ENCODE measurements at regions not wholly inside any gene's neighbourhood (a gene's known extent, or its start where the extent isn't known, plus 50 kb on each side); places are given as distances from the start of the nearest gene placed in this dataset.
"Not testable (repeated sequence)": the region's sequence is repeated elsewhere in the genome, so short reads cannot be mapped to it uniquely, and the experiment has no call there.

GRCh38 chr6:51108563-51109234 lies 290.0 kb downstream of the TFAP2B start:
- H3K4me1 Mint-ChIP-seq, result no peaks in the 10 kb centered on the region
- H3K27ac Mint-ChIP-seq, result no peak overlapping the region
- H3K9me3 Mint-ChIP-seq, result peaks cover 14% of the 10 kb centered on the region
- DNase-seq (ENCODE audit: low spot score in 2 of 2), result no peak
- no peaks in the 10 kb centered on the region for H3K36me3 Mint-ChIP-seq
- no peak for ATAC-seq
- no peak overlapping the region for H3K4me3 Mint-ChIP-seq

GRCh38 chr6:51112731-51113130 lies 294.1 kb downstream of the TFAP2B start:
- Mint-ChIP-seq H3K4me1 (no peaks in the 10 kb centered on the region), H3K4me3 (no peak overlapping the region), H3K9me3 (peaks cover 6% of the 10 kb centered on the region), H3K36me3 (no peaks in the 10 kb centered on the region), H3K27ac (no peak overlapping the region)
- ATAC-seq (no peak), DNase-seq (ENCODE audit: low spot score in 2 of 2) (no peak)

GRCh38 chr6:51116723-51117122 lies 298.1 kb downstream of the TFAP2B start:
- no peak overlapping the region for H3K4me3 Mint-ChIP-seq
- H3K27ac Mint-ChIP-seq, result no peak overlapping the region
- no peaks in the 10 kb centered on the region for H3K4me1 Mint-ChIP-seq
- peaks cover 6% of the 10 kb centered on the region for H3K9me3 Mint-ChIP-seq
- H3K36me3 Mint-ChIP-seq, result no peaks in the 10 kb centered on the region
- no peak for ATAC-seq
- no peak for DNase-seq (ENCODE audit: low spot score in 2 of 2)

- Mint-ChIP-seq H3K4me3 (no peak overlapping the region), H3K36me3 (no peaks in the 10 kb centered on the region), H3K4me1 (no peaks in the 10 kb centered on the region), H3K27ac (no peak overlapping the region), H3K9me3 (peaks cover 9% of the 10 kb centered on the region)
- ATAC-seq (no peak), DNase-seq (ENCODE audit: low spot score in 2 of 2) (no peak)
Measured at GRCh38 chr6:51118792-51119191, 300.1 kb downstream of the TFAP2B start.

GRCh38 chr6:51120016-51120415 lies 301.3 kb downstream of the TFAP2B start:
- Mint-ChIP-seq H3K36me3 (no peaks in the 10 kb centered on the region), H3K4me1 (no peaks in the 10 kb centered on the region), H3K27ac (no peak overlapping the region), H3K9me3 (peaks cover 6% of the 10 kb centered on the region), H3K4me3 (no peak overlapping the region)
- ATAC-seq (no peak), DNase-seq (ENCODE audit: low spot score in 2 of 2) (no peak)

- not testable (repeated sequence) for ATAC-seq; H3K4me1 Mint-ChIP-seq; DNase-seq (ENCODE audit: low spot score in 2 of 2); H3K4me3 Mint-ChIP-seq; H3K27ac Mint-ChIP-seq; H3K9me3 Mint-ChIP-seq; H3K36me3 Mint-ChIP-seq
Measured at GRCh38 chr6:51121380-51121976, 302.8 kb downstream of the TFAP2B start.

GRCh38 chr6:51129043-51129442 lies 310.4 kb downstream of the TFAP2B start:
- H3K4me3 Mint-ChIP-seq, result no peak overlapping the region
- ATAC-seq (no peak), DNase-seq (ENCODE audit: low spot score in 2 of 2) (no peak)
- H3K27ac Mint-ChIP-seq, result no peak overlapping the region
- peaks cover 17% of the 10 kb centered on the region for H3K9me3 Mint-ChIP-seq
- H3K36me3 Mint-ChIP-seq, result no peaks in the 10 kb centered on the region
- no peaks in the 10 kb centered on the region for H3K4me1 Mint-ChIP-seq

GRCh38 chr6:51137777-51138176 lies 319.1 kb downstream of the TFAP2B start:
- no peak for ATAC-seq
- Mint-ChIP-seq H3K36me3 (no peaks in the 10 kb centered on the region), H3K4me3 (no peak overlapping the region)

GRCh38 chr6:51139950-51140385 lies 321.3 kb downstream of the TFAP2B start:
- DNase-seq (ENCODE audit: low spot score in 2 of 2) (no peak), ATAC-seq (no peak)
- Mint-ChIP-seq H3K27ac (no peak overlapping the region), H3K9me3 (peaks cover 8% of the 10 kb centered on the region), H3K36me3 (no peaks in the 10 kb centered on the region), H3K4me1 (no peaks in the 10 kb centered on the region), H3K4me3 (no peak overlapping the region)

More at GRCh38 chr6:51137777-51138176, 319.1 kb downstream of the TFAP2B start:
- Mint-ChIP-seq H3K27ac (no peak overlapping the region), H3K4me1 (no peaks in the 10 kb centered on the region), H3K9me3 (peaks cover 18% of the 10 kb centered on the region)
- no peak for DNase-seq (ENCODE audit: low spot score in 2 of 2)

- H3K27ac Mint-ChIP-seq, result no peak overlapping the region
- no peaks in the 10 kb centered on the region for H3K4me1 Mint-ChIP-seq
- H3K4me3 Mint-ChIP-seq, result no peak overlapping the region
- H3K36me3 Mint-ChIP-seq, result no peaks in the 10 kb centered on the region
- DNase-seq (ENCODE audit: low spot score in 2 of 2) (no peak), ATAC-seq (no peak)
- H3K9me3 Mint-ChIP-seq, result peaks cover 7% of the 10 kb centered on the region
Measured at GRCh38 chr6:51141080-51141479, 322.4 kb downstream of the TFAP2B start.

GRCh38 chr6:51147756-51148155 lies 329.1 kb downstream of the TFAP2B start:
- ATAC-seq (no peak), DNase-seq (ENCODE audit: low spot score in 2 of 2) (no peak)
- Mint-ChIP-seq H3K4me1 (no peaks in the 10 kb centered on the region), H3K4me3 (no peak overlapping the region), H3K9me3 (peaks cover 16% of the 10 kb centered on the region), H3K27ac (no peak overlapping the region), H3K36me3 (no peaks in the 10 kb centered on the region)

GRCh38 chr6:51152594-51152993 lies 333.9 kb downstream of the TFAP2B start:
- Mint-ChIP-seq H3K4me1 (no peaks in the 10 kb centered on the region), H3K4me3 (no peak overlapping the region), H3K36me3 (no peaks in the 10 kb centered on the region), H3K27ac (no peak overlapping the region), H3K9me3 (peaks cover 10% of the 10 kb centered on the region)
- DNase-seq (ENCODE audit: low spot score in 2 of 2), result no peak
- no peak for ATAC-seq

GRCh38 chr6:51153109-51153508 lies 334.4 kb downstream of the TFAP2B start:
- no peak overlapping the region for H3K27ac Mint-ChIP-seq
- H3K36me3 Mint-ChIP-seq, result no peaks in the 10 kb centered on the region
- no peak for ATAC-seq
- H3K9me3 Mint-ChIP-seq, result peaks cover 13% of the 10 kb centered on the region
- no peak overlapping the region for H3K4me3 Mint-ChIP-seq
- DNase-seq (ENCODE audit: low spot score in 2 of 2), result no peak
- no peaks in the 10 kb centered on the region for H3K4me1 Mint-ChIP-seq

- not testable (repeated sequence) for H3K4me3 Mint-ChIP-seq; DNase-seq (ENCODE audit: low spot score in 2 of 2); H3K36me3 Mint-ChIP-seq; H3K27ac Mint-ChIP-seq; H3K4me1 Mint-ChIP-seq; ATAC-seq
- H3K9me3 Mint-ChIP-seq, result peaks cover 13% of the 10 kb centered on the region
Measured at GRCh38 chr6:51154925-51155324, 336.3 kb downstream of the TFAP2B start.

- H3K4me3 Mint-ChIP-seq; H3K36me3 Mint-ChIP-seq; H3K4me1 Mint-ChIP-seq; H3K27ac Mint-ChIP-seq; DNase-seq (ENCODE audit: low spot score in 2 of 2); ATAC-seq; H3K9me3 Mint-ChIP-seq: not testable (repeated sequence)
Measured at GRCh38 chr6:51159260-51159659, 340.6 kb downstream of the TFAP2B start.

GRCh38 chr6:51161752-51162151 lies 343.1 kb downstream of the TFAP2B start:
- Mint-ChIP-seq H3K27ac (no peak overlapping the region), H3K4me3 (no peak overlapping the region), H3K9me3 (peaks cover 8% of the 10 kb centered on the region), H3K36me3 (no peaks in the 10 kb centered on the region), H3K4me1 (no peaks in the 10 kb centered on the region)
- ATAC-seq (no peak), DNase-seq (ENCODE audit: low spot score in 2 of 2) (no peak)

Measured in stimulated activated effector memory CD8-positive, alpha-beta T cell treated with anti-CD3 and anti-CD28 coated beads, Interleukin-12 subunit alpha, Interleukin-12 subunit beta, amount 100 ng/mL, for 72 hours (primary cell).